Thyroid gland (tissue), 4 donors: ENCODE measurements at regions not wholly inside any gene's neighbourhood (a gene's known extent, or its start where the extent isn't known, plus 50 kb on each side); places are given as distances from the start of the nearest gene placed in this dataset.

ENCODE experiments used
- DNase-seq, 2 donors: peaks; one replicate each; pipeline ENCODE4 v3.0.0-alpha.2; 2019
- H3K27ac ChIP-seq, 3 donors: fragments of 200-600 bp; sonication (generic); 1 replicate in 2 of 3; 2 replicates in 1 of 3; pipeline ENCODE4 v1.5.1; 2016 to 2019; ENCODE audit warnings: mild to moderate bottlenecking in 1 of 3, moderate library complexity in 1 of 3
- H3K27me3 ChIP-seq: fragments of 200-600 bp; sonication (generic); one replicate; pipeline ENCODE4 v1.5.1; 2019
- H3K36me3 ChIP-seq, 2 donors: fragments of 200-600 bp; sonication (generic); one replicate each; pipeline ENCODE4 v1.5.1; 2016 to 2019
- H3K4me1 ChIP-seq, 2 donors: fragments of 200-600 bp; sonication (generic); one replicate each; pipeline ENCODE4 v1.5.1; 2017 to 2019
- H3K4me3 ChIP-seq, 3 donors: fragments of 200-600 bp; sonication (generic); replicated peaks in 1 of 3; 1 replicate in 2 of 3; 2 replicates in 1 of 3; pipeline ENCODE4 v1.5.1; 2016; ENCODE audit warnings: mild to moderate bottlenecking in 1 of 3
- H3K9me3 ChIP-seq: fragments of 200-600 bp; sonication (generic); one replicate; pipeline ENCODE4 v1.5.1; 2017
- CTCF ChIP-seq, 6 experiments: fragments of 200-600 bp in 3 of 6; fragments of 450-650 bp in 3 of 6; sonication (generic) in 3 of 6; IDR thresholded peaks; one replicate each; pipeline ENCODE4 v1.5.1; 2016 to 2019; ENCODE audit warnings: antibody characterized with exemption in 6 of 6, mild to moderate bottlenecking in 2 of 6, inconsistent platforms in 1 of 6, moderate library complexity in 1 of 6
- POLR2A ChIP-seq, 2 donors: fragments of 450-650 bp; IDR thresholded peaks; one replicate each; pipeline ENCODE4 v1.6.1; 2017; ENCODE audit warnings: antibody characterized with exemption in 2 of 2, mild to moderate bottlenecking in 2 of 2, moderate library complexity in 1 of 2
- WGBS, 2 donors: methylation state at CpG; one replicate each; pipeline ENCODE4 v1.1.5; 2017; 5-methylcytosine and 5-hydroxymethylcytosine counted together
- intact Hi-C: fragments of 100-400 bp; cut with DNase I; formaldehyde crosslinking; loops from one replicate; pipeline ENCODE4 v1.15.1; 2023

- TF ChIP-seq CTCF (IDR thresholded peaks at IDR 0.05) (no peak), POLR2A (IDR thresholded peaks at IDR 0.05) (no peak)
- 91 to 92% methylated on average over 3 of the region's 3 CpGs for WGBS, 2 donors
Observed at GRCh38 chr13:78254113-78254512, 335.5 kb upstream of the EDNRB start.

GRCh38 chr13:78247362-78247761 is 328.7 kb upstream of the EDNRB start:
- H3K9me3 ChIP-seq: no peaks in the 10 kb centered on the region
- H3K4me1 ChIP-seq: no peaks in the 10 kb centered on the region
- intact Hi-C loops: no loop called here
- H3K36me3 ChIP-seq: no peaks in the 10 kb centered on the region
- TF ChIP-seq CTCF (IDR thresholded peaks at IDR 0.05) (no peak), POLR2A (IDR thresholded peaks at IDR 0.05) (no peak)
- H3K4me3 ChIP-seq: no peak overlapping the region
- no peaks in the 10 kb centered on the region for H3K27me3 ChIP-seq
- no peak for DNase-seq
- no peak overlapping the region for H3K27ac ChIP-seq

More at GRCh38 chr13:78254113-78254512, 335.5 kb upstream of the EDNRB start:
- no peaks in the 10 kb centered on the region for H3K9me3 ChIP-seq
- no peaks in the 10 kb centered on the region for H3K4me1 ChIP-seq
- H3K27me3 ChIP-seq: no peaks in the 10 kb centered on the region
- H3K4me3 ChIP-seq: no peak overlapping the region
- intact Hi-C loops: no loop called here
- H3K27ac ChIP-seq: no peak overlapping the region
- no peak for DNase-seq
- H3K36me3 ChIP-seq: no peaks in the 10 kb centered on the region

- TF ChIP-seq POLR2A (IDR thresholded peaks at IDR 0.05) (no peak), CTCF (IDR thresholded peaks at IDR 0.05) (peak in 4 of 6 experiments; percentile 9 to 42 (median 18))
- Histone ChIP-seq H3K27me3 (no peaks in the 10 kb centered on the region), H3K36me3 (no peaks in the 10 kb centered on the region), H3K4me3 (no peak overlapping the region), H3K27ac (no peak overlapping the region), H3K9me3 (no peaks in the 10 kb centered on the region), H3K4me1 (no peaks in the 10 kb centered on the region)
- intact Hi-C loops: no loop called here
- DNase-seq: peak; percentile 8
- WGBS, 2 donors: 7 to 9% methylated on average over 4 of the region's 4 CpGs
Observed at GRCh38 chr13:78241278-78241919, 322.8 kb upstream of the EDNRB start.

GRCh38 chr13:78239714-78240113 is 321.1 kb upstream of the EDNRB start:
- 51 to 82% methylated on average over 2 of the region's 2 CpGs for WGBS, 2 donors
- H3K36me3 ChIP-seq: no peaks in the 10 kb centered on the region
- no peaks in the 10 kb centered on the region for H3K9me3 ChIP-seq
- no peak overlapping the region for H3K4me3 ChIP-seq
- no peak for DNase-seq
- intact Hi-C loops: no loop called here
- no peaks in the 10 kb centered on the region for H3K4me1 ChIP-seq
- no peak overlapping the region for H3K27ac ChIP-seq
- TF ChIP-seq CTCF (IDR thresholded peaks at IDR 0.05) (no peak), POLR2A (IDR thresholded peaks at IDR 0.05) (no peak)
- H3K27me3 ChIP-seq: no peaks in the 10 kb centered on the region

GRCh38 chr13:78238911-78239310 is 320.3 kb upstream of the EDNRB start:
- H3K9me3 ChIP-seq: no peaks in the 10 kb centered on the region
- no peaks in the 10 kb centered on the region for H3K27me3 ChIP-seq
- H3K4me1 ChIP-seq: no peaks in the 10 kb centered on the region
- H3K36me3 ChIP-seq: no peaks in the 10 kb centered on the region
- WGBS, 2 donors: 72 to 77% methylated on average over 2 of the region's 2 CpGs
- intact Hi-C loops: no loop called here
- no peak for DNase-seq
- TF ChIP-seq POLR2A (IDR thresholded peaks at IDR 0.05): no peak
- no peak for TF ChIP-seq CTCF (IDR thresholded peaks at IDR 0.05)
- no peak overlapping the region for H3K4me3 ChIP-seq
- H3K27ac ChIP-seq: no peak overlapping the region
